HG03064 (cell line): ENCODE measurements at regions not wholly inside any gene's neighbourhood (a gene's known extent, or its start where the extent isn't known, plus 50 kb on each side); places are given as distances from the start of the nearest gene placed in this dataset.
"Not testable (repeated sequence)": the region's sequence is repeated elsewhere in the genome, so short reads cannot be mapped to it uniquely, and the experiment has no call there.

ENCODE experiments used
- ATAC-seq: cut with Tn5 transposase; IDR thresholded peaks from one replicate; pipeline ENCODE4 v1.9.1; 2021; ENCODE audit warnings: low read depth; ENCODE audit not compliant: unreplicated experiment

DNA sequence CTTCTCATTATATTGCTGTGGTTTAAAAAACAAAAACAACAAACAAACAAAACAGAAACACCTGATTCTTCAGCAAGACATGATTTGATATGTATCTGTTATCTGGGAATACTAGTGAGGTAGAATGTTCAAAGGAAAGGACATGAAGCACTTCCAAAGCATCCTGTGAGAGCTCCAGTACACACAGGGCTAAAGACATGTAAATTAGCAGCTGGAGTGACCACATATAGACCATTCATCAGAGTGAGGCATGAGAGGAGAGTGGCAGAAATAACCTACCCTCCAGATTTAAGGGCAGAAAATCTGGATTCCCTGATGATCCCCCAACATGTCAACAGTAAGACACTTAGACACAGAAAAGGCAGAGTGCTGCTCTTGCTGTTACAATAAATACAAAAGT is 260.5 kb upstream of the CHRM3 start:
- no peak for ATAC-seq

DNA sequence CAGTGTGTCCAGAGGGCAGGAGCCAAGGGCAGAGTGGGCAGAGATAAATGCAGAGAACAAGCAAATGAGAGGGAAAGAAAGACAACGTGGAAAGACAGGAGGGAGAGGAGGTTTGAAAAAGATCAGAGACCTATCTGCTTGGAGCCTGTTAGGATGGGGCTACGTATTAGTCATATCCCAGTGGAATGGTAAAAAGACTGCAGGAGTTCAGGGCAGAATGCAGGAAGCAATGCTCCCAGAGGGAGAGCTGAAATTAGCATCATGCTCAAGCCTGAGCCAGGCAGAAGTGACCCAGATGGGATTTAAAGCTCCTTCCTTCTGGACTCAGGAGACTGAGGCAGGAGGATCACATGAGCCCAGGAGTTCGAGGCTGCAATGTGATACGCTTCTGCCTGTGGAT is 261.3 kb upstream of the CHRM3 start:
- no peak for ATAC-seq

- no peak for ATAC-seq
Measured at GRCh38 chr1:239123260-239123659, 263.1 kb upstream of the CHRM3 start.

- ATAC-seq, result no peak
Measured at GRCh38 chr1:239112101-239112935, 274.1 kb upstream of the CHRM3 start.

- ATAC-seq, result no peak
Measured at GRCh38 chr1:239107676-239108075, 278.7 kb upstream of the CHRM3 start.

- ATAC-seq, result not testable (repeated sequence)
Measured at GRCh38 chr1:239106689-239107088, 279.7 kb upstream of the CHRM3 start.

DNA sequence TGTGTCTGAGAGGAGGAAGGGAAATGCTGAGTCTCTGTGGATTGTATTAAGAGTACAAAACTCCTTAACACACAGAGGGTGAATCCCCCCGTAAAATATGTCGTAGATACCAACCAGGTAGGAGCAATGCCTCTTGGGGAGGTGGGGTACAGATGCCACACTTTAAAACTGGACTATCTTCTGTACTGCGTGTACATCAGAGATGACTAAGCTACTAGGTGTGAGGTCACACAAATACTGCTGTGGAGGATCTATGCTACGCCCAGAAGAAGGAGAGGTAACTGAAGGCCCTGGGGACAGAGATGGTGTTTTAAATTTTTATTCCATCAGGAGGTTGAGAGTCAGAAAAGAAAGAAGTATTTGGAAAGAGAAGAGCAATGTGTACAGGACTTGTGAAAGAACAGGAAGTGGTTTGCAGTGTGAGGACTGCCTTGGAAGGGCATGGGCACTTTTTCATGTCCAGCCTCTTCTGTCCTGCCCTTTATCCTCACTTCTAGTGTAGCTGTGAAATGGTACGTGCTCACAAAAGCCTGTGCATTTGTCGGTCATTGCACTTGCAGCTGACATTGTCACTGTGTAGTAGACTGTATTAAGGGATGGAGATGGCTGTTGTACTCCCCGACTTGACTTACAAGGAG is 287.8 kb upstream of the CHRM3 start:
- ATAC-seq, result no peak

- no peak for ATAC-seq
Measured at GRCh38 chr1:239091537-239091936, 294.8 kb upstream of the CHRM3 start.

DNA sequence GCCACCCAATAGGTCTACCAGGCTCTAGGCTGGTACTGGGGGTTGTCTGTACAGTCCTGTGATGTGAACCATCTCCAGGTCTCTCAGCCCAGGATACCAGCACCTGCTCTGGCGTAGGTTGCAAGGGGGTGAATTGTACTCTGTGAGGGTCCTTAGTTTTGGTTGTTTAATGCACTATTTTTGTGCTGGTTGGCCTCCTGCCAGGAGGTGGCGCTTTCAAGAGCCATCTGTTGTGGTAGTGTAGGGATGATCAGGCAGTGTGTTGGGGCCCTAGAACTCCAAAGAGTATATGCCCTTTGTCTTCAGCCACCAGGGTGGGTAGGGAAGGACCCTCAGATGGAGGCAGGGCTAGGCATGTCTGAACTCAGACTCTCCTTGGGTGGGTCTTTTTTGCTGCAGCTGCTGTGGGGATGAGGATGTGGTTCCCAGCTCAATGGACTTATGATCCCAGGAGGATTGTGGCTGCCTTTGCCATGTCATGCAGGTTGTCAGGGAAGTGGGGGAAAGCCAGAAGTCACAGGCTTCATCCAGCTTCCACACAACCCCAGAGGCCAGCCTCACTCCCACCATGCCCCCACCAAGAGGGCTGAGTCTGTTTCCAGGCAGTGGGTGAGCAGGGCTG is 301.8 kb upstream of the CHRM3 start:
- no peak for ATAC-seq

DNA sequence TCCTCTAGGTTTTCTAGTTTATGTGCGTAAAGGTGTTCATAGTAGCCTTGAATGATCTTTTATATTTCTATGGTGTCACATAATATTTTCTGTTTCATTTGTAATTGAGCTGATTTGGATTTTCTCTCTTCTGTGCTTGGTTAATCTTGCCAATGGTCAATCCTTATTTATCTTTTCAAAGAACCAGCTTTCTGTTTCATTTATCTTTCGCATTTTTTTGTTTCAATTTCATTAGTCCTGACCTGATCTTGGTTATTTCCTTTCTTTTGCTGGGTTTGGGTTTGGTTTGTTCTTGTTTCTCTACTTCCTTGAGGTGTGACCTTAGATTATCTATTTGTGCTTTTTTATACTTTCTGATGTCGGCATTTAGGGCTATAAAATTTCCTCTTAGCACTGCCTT is 304.4 kb upstream of the CHRM3 start:
- ATAC-seq, result not testable (repeated sequence)

- no peak for ATAC-seq
Measured at GRCh38 chr1:239067480-239067879, 318.9 kb upstream of the CHRM3 start.

DNA sequence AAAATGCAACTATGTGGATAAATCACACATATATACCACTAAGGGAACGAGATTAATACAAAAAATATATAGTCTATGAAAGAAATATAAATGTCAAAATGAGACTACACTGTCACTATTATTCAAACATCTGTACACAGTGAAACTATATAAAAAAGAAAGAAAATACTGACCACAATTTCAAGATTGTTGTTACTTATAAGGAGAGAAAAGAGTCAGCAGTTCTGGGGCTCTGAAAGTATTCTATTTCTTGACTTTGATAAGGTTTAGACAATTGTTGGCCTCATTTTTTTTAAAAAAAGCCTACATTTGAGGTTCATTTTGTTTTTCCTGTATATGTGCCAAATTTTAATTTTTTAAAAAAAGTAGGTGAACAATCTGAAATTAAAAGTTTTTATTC is 319.3 kb upstream of the CHRM3 start:
- ATAC-seq, result no peak

DNA sequence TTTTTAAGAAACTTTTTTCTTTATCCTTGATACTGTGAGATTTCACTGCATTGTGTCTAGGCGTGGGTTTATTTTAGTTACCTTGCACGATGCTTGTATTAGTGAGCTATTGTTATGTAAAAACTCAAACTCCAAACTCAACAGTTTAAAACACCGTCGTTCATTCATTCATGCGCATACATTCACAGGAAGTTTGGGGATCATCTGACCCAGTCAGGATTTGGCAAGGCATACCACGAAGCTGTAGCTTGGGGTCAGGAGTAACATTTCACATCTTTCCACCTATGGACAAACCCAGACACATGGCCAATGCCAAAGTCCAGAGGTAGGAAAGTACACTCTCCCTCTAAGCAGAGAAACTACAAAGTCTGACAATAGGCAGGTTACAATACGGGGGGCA is 324.6 kb upstream of the CHRM3 start:
- ATAC-seq, result no peak

DNA sequence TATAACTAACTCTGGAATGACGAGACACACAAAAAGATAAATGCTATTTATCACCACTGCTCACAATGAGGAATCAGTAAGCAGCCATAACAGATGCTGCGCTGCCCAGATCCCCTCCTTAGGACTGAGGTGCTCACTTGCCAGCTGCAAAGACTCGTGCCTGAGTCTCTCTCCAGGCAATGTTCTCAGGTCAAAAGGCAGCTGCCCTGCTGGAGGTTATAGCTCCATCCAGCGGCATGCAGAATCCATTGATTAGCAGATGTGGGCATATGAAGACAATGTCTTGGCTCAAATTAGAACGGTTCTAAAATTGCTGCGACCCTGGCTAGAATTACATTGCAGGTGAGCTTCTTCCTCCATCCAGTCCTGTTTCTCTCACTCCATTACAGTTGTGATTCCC is 328.2 kb upstream of the CHRM3 start:
- ATAC-seq, result no peak

GRCh38 chr1:239056940-239057339 is 329.4 kb upstream of the CHRM3 start:
- no peak for ATAC-seq

DNA sequence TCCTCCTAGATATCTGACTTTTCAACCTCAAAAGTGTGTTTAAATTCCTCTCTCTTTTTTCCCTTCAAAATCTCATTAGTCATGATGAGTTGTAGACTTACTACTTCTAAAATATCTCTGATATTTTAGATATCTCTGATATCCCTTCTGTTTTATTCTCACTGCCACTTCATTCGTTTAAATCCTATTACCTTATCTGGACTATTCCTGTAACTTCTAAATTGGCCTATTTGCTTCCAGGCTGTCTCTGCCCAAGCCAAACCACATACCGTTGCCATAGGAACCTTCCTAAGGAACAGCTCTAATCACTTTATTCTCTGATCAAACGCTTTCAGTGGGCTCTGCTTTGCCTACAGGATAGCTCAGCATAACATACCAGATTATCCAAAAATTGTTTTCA is 333.1 kb upstream of the CHRM3 start:
- no peak for ATAC-seq

GRCh38 chr1:239049571-239049970 is 336.8 kb upstream of the CHRM3 start:
- ATAC-seq, result no peak

GRCh38 chr1:239044829-239045228 is 341.5 kb upstream of the CHRM3 start:
- no peak for ATAC-seq

- ATAC-seq, result no peak
Measured at GRCh38 chr1:239040523-239040922, 345.8 kb upstream of the CHRM3 start.

GRCh38 chr1:239031310-239031709 is 355.1 kb upstream of the CHRM3 start:
- ATAC-seq, result no peak

DNA sequence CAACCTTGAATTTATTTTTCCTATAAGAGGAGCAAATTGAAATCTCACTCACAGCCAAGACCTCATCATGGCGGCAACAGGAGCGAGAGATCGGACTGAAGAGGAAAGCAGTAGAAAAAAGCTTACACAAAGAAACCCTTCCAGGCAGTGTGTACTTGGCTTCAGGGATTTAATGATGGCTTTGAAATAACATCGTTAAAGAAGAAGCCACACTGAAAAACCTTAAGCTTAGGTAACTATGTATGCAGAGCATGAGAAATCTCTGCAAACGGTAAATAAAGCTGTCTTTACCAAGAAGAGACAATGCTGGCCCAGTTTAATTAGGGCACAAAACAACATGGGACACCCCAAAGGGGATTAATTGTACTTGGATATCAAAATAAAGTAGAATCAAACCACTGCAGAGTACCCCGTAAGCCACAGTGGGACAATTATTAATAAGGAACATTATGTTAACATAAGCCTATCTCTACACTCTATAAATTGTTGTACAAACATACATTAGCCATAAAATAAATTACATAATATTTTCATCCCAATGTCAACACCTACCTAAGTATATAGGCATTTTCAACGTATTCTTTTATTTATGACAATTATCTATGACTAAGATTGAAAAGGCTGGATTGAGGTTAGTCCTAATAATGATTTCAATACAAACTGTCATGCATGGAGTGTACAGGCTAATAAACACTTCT is 360.2 kb upstream of the CHRM3 start:
- ATAC-seq, result no peak
